Tibial nerve (tissue), 4 donors: ENCODE measurements at regions not wholly inside any gene's neighbourhood (a gene's known extent, or its start where the extent isn't known, plus 50 kb on each side); places are given as distances from the start of the nearest gene placed in this dataset.

Experiments
- DNase-seq, 2 donors: peaks; one replicate each; pipeline ENCODE4 v3.0.0-alpha.2; 2019; ENCODE audit warnings: low spot score in 2 of 2
- H3K27ac ChIP-seq, 4 donors: fragments of 200-600 bp; sonication (generic) in 3 of 4; one replicate each; pipeline ENCODE4 v1.5.1; 2017 to 2019; ENCODE audit warnings: mild to moderate bottlenecking in 1 of 4
- H3K27me3 ChIP-seq, 2 donors: fragments of 200-600 bp; sonication (generic) in 1 of 2; one replicate each; pipeline versions ENCODE4 v1.5.1 to v1.6.0; 2017 to 2019
- H3K36me3 ChIP-seq, 3 donors: fragments of 200-600 bp; sonication (generic); one replicate each; pipeline ENCODE4 v1.5.1; 2018 to 2019
- H3K4me1 ChIP-seq, 4 donors: fragments of 200-600 bp; sonication (generic) in 3 of 4; one replicate each; pipeline ENCODE4 v1.5.1; 2017 to 2019
- H3K4me3 ChIP-seq, 4 donors: fragments of 200-600 bp; sonication (generic) in 3 of 4; one replicate each; pipeline ENCODE4 v1.5.1; 2017 to 2019; ENCODE audit warnings: mild to moderate bottlenecking in 1 of 4, moderate library complexity in 1 of 4
- H3K9me3 ChIP-seq, 4 donors: fragments of 200-600 bp; sonication (generic) in 3 of 4; one replicate each; pipeline ENCODE4 v1.5.1; 2017 to 2019
- EP300 ChIP-seq, 2 donors: sonication (generic); formaldehyde crosslinking; IDR thresholded peaks; one replicate each; pipeline ENCODE4 v1.6.1; 2017; ENCODE audit warnings: antibody characterized with exemption in 2 of 2, mild to moderate bottlenecking in 1 of 2
- POLR2A ChIP-seq, 2 donors: fragments of 450-650 bp; IDR thresholded peaks; one replicate each; pipeline ENCODE4 v1.6.1; 2017; ENCODE audit warnings: antibody characterized with exemption in 2 of 2, mild to moderate bottlenecking in 2 of 2, moderate library complexity in 2 of 2
- WGBS, 2 donors: methylation state at CpG; one replicate each; pipeline ENCODE4 v1.1.5; 2018; 5-methylcytosine and 5-hydroxymethylcytosine counted together
- TF ChIP-seq, protein P1 (sequence below), 5 experiments: fragments of 200-600 bp in 3 of 5; fragments of 450-650 bp in 2 of 5; sonication (generic) in 3 of 5; IDR thresholded peaks; one replicate each; pipeline ENCODE4 v1.5.1; 2016 to 2019; ENCODE audit warnings: antibody characterized with exemption in 5 of 5, mild to moderate bottlenecking in 3 of 5, moderate library complexity in 2 of 5

- Histone ChIP-seq H3K27ac (no peak overlapping the region), H3K36me3 (no peaks in the 10 kb centered on the region), H3K4me3 (no peak overlapping the region), H3K9me3 (no peaks in the 10 kb centered on the region), H3K27me3 (no peaks in the 10 kb centered on the region), H3K4me1 (peaks cover 0 to 10% (median 0%) of the 10 kb centered on the region in 4 donors)
- DNase-seq = no peak
- TF ChIP-seq EP300 (IDR thresholded peaks at IDR 0.05) (no peak), POLR2A (IDR thresholded peaks at IDR 0.05) (no peak)
- TF ChIP-seq, protein P1, sequence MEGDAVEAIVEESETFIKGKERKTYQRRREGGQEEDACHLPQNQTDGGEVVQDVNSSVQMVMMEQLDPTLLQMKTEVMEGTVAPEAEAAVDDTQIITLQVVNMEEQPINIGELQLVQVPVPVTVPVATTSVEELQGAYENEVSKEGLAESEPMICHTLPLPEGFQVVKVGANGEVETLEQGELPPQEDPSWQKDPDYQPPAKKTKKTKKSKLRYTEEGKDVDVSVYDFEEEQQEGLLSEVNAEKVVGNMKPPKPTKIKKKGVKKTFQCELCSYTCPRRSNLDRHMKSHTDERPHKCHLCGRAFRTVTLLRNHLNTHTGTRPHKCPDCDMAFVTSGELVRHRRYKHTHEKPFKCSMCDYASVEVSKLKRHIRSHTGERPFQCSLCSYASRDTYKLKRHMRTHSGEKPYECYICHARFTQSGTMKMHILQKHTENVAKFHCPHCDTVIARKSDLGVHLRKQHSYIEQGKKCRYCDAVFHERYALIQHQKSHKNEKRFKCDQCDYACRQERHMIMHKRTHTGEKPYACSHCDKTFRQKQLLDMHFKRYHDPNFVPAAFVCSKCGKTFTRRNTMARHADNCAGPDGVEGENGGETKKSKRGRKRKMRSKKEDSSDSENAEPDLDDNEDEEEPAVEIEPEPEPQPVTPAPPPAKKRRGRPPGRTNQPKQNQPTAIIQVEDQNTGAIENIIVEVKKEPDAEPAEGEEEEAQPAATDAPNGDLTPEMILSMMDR (IDR thresholded peaks at IDR 0.05) = no peak
- 87% methylated on average over 3 of the region's 3 CpGs for WGBS, 2 donors
Measured at GRCh38 chr2:59997371-59997770, 556.1 kb downstream of the BCL11A start.

- 71 to 72% methylated on average over 3 of the region's 3 CpGs for WGBS, 2 donors
- TF ChIP-seq POLR2A (IDR thresholded peaks at IDR 0.05) = no peak
- TF ChIP-seq EP300 (IDR thresholded peaks at IDR 0.05) = no peak
- TF ChIP-seq, protein P1 (IDR thresholded peaks at IDR 0.05) = no peak
Measured at GRCh38 chr2:59996855-59997254, 556.6 kb downstream of the BCL11A start.

DNA sequence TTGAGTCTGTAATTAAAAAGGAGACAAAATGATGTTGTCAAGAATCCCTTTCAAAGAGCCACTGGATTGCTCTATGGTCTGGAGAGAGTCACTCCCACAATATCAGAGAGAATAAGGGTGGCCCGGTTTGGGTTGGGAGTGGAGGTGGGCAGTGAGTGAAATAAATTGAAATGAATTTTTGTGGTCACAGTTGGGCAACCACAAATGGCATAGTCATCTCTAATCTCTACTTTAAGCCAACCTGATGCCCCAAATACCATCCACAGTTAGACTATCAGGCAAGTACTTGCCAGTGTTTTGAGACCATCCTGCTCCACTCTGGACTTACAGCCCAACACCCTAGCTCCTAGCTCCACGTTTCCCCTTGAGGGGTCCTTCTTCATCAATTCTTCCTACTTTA is 559.7 kb downstream of the BCL11A start:
- H3K9me3 ChIP-seq = no peaks in the 10 kb centered on the region

More at GRCh38 chr2:59996855-59997254, 556.6 kb downstream of the BCL11A start:
- Histone ChIP-seq H3K4me3 (no peak overlapping the region), H3K27me3 (no peaks in the 10 kb centered on the region), H3K4me1 (peaks cover 0 to 10% (median 0%) of the 10 kb centered on the region in 4 donors), H3K9me3 (no peaks in the 10 kb centered on the region), H3K36me3 (no peaks in the 10 kb centered on the region), H3K27ac (no peak overlapping the region)
- DNase-seq = no peak

DNA sequence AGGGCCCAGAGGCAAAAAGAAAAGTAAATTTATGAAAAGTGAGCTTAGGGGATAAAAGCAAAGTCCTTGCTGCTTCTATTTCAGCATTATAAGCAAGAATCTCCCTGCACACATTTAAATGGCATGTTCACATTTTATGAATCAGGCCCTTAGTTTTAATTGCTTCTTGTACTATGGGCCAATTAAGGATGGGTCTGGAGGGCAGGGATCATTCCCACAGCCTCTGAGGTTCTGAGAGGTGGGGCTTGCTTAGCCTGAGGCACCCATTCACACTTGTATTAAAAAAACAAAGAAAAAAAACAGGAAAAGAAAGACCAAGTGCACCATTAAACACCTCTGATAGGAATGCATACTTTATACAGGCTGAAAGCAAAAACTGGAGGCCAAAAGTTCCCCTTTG is 565.1 kb downstream of the BCL11A start:
- Histone ChIP-seq H3K9me3 (no peaks in the 10 kb centered on the region), H3K27ac (no peak overlapping the region), H3K4me1 (no peaks in the 10 kb centered on the region), H3K27me3 (no peaks in the 10 kb centered on the region), H3K4me3 (no peak overlapping the region), H3K36me3 (no peaks in the 10 kb centered on the region)
- DNase-seq = no peak
- TF ChIP-seq POLR2A (IDR thresholded peaks at IDR 0.05) (no peak), EP300 (IDR thresholded peaks at IDR 0.05) (no peak)
- TF ChIP-seq, protein P1 (IDR thresholded peaks at IDR 0.05) = no peak

More for the DNA sequence above, 559.7 kb downstream of the BCL11A start:
- Histone ChIP-seq H3K36me3 (no peaks in the 10 kb centered on the region), H3K27me3 (no peaks in the 10 kb centered on the region), H3K4me1 (peaks cover 0 to 10% (median 0%) of the 10 kb centered on the region in 4 donors), H3K4me3 (no peak overlapping the region), H3K27ac (no peak overlapping the region)
- TF ChIP-seq, protein P1 (IDR thresholded peaks at IDR 0.05) = no peak
- WGBS, 2 donors = 77 to 85% methylated on average over 2 of the region's 2 CpGs
- DNase-seq = no peak

DNA sequence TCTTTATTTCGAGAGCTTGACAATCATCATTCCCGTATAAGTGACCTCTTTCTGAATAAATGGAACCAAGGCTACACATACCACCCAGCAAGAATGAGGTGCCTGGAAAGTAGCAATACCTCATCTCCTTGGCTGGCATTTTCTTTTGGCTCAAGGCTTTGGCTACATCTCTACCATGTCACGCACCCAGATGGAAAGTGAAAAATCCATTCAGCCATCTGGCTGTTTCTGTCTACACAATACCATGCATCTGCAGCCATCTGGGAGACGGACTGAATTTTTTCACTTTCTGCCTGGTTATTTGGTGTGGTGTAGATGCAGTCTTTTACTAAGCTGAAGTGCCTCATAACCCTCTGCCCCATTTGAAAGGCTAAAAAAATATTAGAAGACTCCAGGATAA is 566.9 kb downstream of the BCL11A start:
- TF ChIP-seq, protein P1 (IDR thresholded peaks at IDR 0.05) = no peak
- TF ChIP-seq POLR2A (IDR thresholded peaks at IDR 0.05) (no peak), EP300 (IDR thresholded peaks at IDR 0.05) (no peak)
- WGBS, 2 donors = 81 to 85% methylated on average over 4 of the region's 4 CpGs

More for the DNA sequence above, 566.9 kb downstream of the BCL11A start:
- Histone ChIP-seq H3K4me1 (no peaks in the 10 kb centered on the region), H3K9me3 (no peaks in the 10 kb centered on the region), H3K36me3 (no peaks in the 10 kb centered on the region), H3K27ac (no peak overlapping the region), H3K27me3 (no peaks in the 10 kb centered on the region), H3K4me3 (no peak overlapping the region)
- DNase-seq = no peak
